GM23338 (cell line): ENCODE measurements at regions not wholly inside any gene's neighbourhood (a gene's known extent, or its start where the extent isn't known, plus 50 kb on each side); places are given as distances from the start of the nearest gene placed in this dataset.

Source experiments
- CREB1 ChIP-seq: fragments of 250-450 bp; sonication (Bioruptor Pico); IDR thresholded peaks from 2 replicates; pipeline ENCODE4 v1.5.0; 2020; ENCODE audit warnings: low read depth, mild to moderate bottlenecking, moderate library complexity
- EZH2 ChIP-seq: fragments of 200-600 bp; sonication (generic); IDR thresholded peaks from one replicate; pipeline ENCODE4 v1.8.0; 2017; ENCODE audit warnings: antibody characterized with exemption, mild to moderate bottlenecking, low read depth; ENCODE audit not compliant: unreplicated experiment
- EZH2phosphoT487 ChIP-seq: fragments of 200-600 bp; sonication (generic); IDR thresholded peaks from one replicate; pipeline ENCODE4 v1.8.1; 2018; ENCODE audit warnings: antibody characterized with exemption; ENCODE audit not compliant: unreplicated experiment
- JUNB ChIP-seq: IDR thresholded peaks from one replicate; pipeline ENCODE4 v1.6.1; 2016; ENCODE audit warnings: antibody characterized with exemption; ENCODE audit not compliant: unreplicated experiment
- NANOG ChIP-seq: IDR thresholded peaks from 2 replicates; pipeline ENCODE4 v1.6.1; 2016; ENCODE audit warnings: antibody characterized with exemption, borderline replicate concordance
- POLR2AphosphoS5 ChIP-seq: IDR thresholded peaks from 2 replicates; pipeline ENCODE4 v1.6.1; 2016; ENCODE audit warnings: antibody characterized with exemption, low read depth
- ZNF114 ChIP-seq: fragments of 250-450 bp; sonication (Bioruptor Pico); IDR thresholded peaks from 2 replicates; pipeline ENCODE4 v1.5.0; 2020; ENCODE audit warnings: mild to moderate bottlenecking, moderate library complexity
- TF ChIP-seq, protein P1 (sequence below), 2 experiments: fragments of 200-600 bp in 1 of 2; sonication (generic) in 1 of 2; conservative IDR thresholded peaks; 2 replicates each; pipeline versions ENCODE4 v1.5.1 to v1.6.1; 2016 to 2017; ENCODE audit warnings: antibody characterized with exemption in 2 of 2, low read depth in 2 of 2, mild to moderate bottlenecking in 2 of 2, moderate library complexity in 1 of 2
- TF ChIP-seq, protein P2 (sequence below): IDR thresholded peaks from one replicate; pipeline ENCODE4 v1.6.1; 2018; ENCODE audit warnings: antibody characterized with exemption; ENCODE audit not compliant: unreplicated experiment

DNA sequence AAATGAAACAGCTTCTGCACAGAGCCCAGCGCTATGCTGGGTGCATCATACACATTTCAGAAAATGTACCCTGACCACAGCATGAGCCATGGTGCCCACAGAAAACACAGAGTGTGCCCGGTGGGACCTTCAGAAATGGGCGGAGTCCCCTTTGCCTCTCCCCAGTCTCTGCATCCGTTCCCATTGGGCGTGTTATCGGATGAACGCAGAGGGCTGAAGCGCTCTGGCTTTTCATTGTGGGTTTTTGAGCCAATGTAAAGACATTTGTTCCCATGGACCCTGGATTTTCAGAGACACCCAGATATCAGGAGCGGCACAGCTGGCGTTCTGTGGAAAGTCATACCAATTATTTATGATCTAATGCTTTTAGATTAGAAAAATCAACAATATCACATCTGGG, 99.8 kb downstream of the DACT2 start:
- TF ChIP-seq ZNF114 (CRISPR knock-in tag): no peak
- TF ChIP-seq POLR2AphosphoS5: no peak
- TF ChIP-seq, protein P1, sequence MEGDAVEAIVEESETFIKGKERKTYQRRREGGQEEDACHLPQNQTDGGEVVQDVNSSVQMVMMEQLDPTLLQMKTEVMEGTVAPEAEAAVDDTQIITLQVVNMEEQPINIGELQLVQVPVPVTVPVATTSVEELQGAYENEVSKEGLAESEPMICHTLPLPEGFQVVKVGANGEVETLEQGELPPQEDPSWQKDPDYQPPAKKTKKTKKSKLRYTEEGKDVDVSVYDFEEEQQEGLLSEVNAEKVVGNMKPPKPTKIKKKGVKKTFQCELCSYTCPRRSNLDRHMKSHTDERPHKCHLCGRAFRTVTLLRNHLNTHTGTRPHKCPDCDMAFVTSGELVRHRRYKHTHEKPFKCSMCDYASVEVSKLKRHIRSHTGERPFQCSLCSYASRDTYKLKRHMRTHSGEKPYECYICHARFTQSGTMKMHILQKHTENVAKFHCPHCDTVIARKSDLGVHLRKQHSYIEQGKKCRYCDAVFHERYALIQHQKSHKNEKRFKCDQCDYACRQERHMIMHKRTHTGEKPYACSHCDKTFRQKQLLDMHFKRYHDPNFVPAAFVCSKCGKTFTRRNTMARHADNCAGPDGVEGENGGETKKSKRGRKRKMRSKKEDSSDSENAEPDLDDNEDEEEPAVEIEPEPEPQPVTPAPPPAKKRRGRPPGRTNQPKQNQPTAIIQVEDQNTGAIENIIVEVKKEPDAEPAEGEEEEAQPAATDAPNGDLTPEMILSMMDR (conservative IDR thresholded peaks at IDR 0.05; ENCODE audit: low read depth in 2 of 2): no peak
- TF ChIP-seq EZH2: no peak
- TF ChIP-seq CREB1 (CRISPR knock-in tag): no peak
- TF ChIP-seq, protein P2, sequence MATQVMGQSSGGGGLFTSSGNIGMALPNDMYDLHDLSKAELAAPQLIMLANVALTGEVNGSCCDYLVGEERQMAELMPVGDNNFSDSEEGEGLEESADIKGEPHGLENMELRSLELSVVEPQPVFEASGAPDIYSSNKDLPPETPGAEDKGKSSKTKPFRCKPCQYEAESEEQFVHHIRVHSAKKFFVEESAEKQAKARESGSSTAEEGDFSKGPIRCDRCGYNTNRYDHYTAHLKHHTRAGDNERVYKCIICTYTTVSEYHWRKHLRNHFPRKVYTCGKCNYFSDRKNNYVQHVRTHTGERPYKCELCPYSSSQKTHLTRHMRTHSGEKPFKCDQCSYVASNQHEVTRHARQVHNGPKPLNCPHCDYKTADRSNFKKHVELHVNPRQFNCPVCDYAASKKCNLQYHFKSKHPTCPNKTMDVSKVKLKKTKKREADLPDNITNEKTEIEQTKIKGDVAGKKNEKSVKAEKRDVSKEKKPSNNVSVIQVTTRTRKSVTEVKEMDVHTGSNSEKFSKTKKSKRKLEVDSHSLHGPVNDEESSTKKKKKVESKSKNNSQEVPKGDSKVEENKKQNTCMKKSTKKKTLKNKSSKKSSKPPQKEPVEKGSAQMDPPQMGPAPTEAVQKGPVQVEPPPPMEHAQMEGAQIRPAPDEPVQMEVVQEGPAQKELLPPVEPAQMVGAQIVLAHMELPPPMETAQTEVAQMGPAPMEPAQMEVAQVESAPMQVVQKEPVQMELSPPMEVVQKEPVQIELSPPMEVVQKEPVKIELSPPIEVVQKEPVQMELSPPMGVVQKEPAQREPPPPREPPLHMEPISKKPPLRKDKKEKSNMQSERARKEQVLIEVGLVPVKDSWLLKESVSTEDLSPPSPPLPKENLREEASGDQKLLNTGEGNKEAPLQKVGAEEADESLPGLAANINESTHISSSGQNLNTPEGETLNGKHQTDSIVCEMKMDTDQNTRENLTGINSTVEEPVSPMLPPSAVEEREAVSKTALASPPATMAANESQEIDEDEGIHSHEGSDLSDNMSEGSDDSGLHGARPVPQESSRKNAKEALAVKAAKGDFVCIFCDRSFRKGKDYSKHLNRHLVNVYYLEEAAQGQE: no peak
- TF ChIP-seq EZH2phosphoT487: no peak
- TF ChIP-seq JUNB: no peak
- no peak for TF ChIP-seq NANOG
